ENCODE measurements at regions not wholly inside any gene's neighbourhood (a gene's known extent, or its start where the extent isn't known, plus 50 kb on each side); places are given as distances from the start of the nearest gene placed in this dataset.

GRCh38 chr1:67540733-67541125 lies 110.5 kb upstream of the SERBP1 start:
- no peak for TF ChIP-seq SP1 (IDR thresholded peaks at IDR 0.05; ENCODE audit: low read depth)
- no peak for TF ChIP-seq ATF3 (IDR thresholded peaks at IDR 0.05)
- no peak for TF ChIP-seq REST (IDR thresholded peaks at IDR 0.05; ENCODE audit: low read depth)
- no peak for TF ChIP-seq ZFX (IDR thresholded peaks at IDR 0.05)
- no peak for TF ChIP-seq FOSL1 (IDR thresholded peaks at IDR 0.05; ENCODE audit: low read depth)
- TF ChIP-seq JUND (IDR thresholded peaks at IDR 0.05): no peak
- no peak for TF ChIP-seq ZNF274 (IDR thresholded peaks at IDR 0.05; ENCODE audit: low read depth, low read length)
- no peak for TF ChIP-seq YY1 (IDR thresholded peaks at IDR 0.05; ENCODE audit: extremely low read depth, insufficient replicate concordance, low read depth, low read length)
- no peak for TF ChIP-seq ELF1 (IDR thresholded peaks at IDR 0.05; ENCODE audit: borderline replicate concordance, low read depth)
- no peak for TF ChIP-seq EZH2phosphoT487 (IDR thresholded peaks at IDR 0.05; ENCODE audit: borderline replicate concordance)
- no peak for TF ChIP-seq EGR1 (IDR thresholded peaks at IDR 0.05; ENCODE audit: low read depth)
- TF ChIP-seq MAX (IDR thresholded peaks at IDR 0.05): no peak
- no peak for TF ChIP-seq EZH2 (IDR thresholded peaks at IDR 0.05)
- TF ChIP-seq SIN3A (IDR thresholded peaks at IDR 0.05; ENCODE audit: low read depth): no peak
- TF ChIP-seq RAD21 (IDR thresholded peaks at IDR 0.05; ENCODE audit: low read depth): no peak
- TF ChIP-seq POLR2A (IDR thresholded peaks at IDR 0.05; ENCODE audit: borderline replicate concordance, extremely low read depth, insufficient read depth, insufficient read length): no peak
- H2AFZ ChIP-seq (ENCODE audit: low read depth, low read length, poor library complexity, severe bottlenecking): no peak overlapping the region
- intact Hi-C loops (cut with micrococcal nuclease): no loop called here
- no peaks in the 10 kb centered on the region for H3K9me3 ChIP-seq (ENCODE audit: control insufficient read depth in 1 of 2, insufficient read depth in 1 of 2, low read depth in 1 of 2, low read length in 2 of 2)
- ChIA-PET POLR2A (interaction anchor here (0.8 to 0.9 kb wide), 2 partner anchors 11 to 18 kb away, joined by 3 read pairs; no protein-coding TSS in a partner anchor), CTCF (interaction anchor here (1.0 to 1.4 kb wide), 2 partner anchors 18 to 219 kb away, joined by 3 to 8 read pairs; no protein-coding TSS in a partner anchor), RAD21 (ENCODE audit: low non-redundant PET in 1 of 2, low total read pairs in 2 of 2, uncharacterized antibody in 2 of 2, unreplicated experiment in 2 of 2) (interaction anchor here in 1 of 2 experiments (0.6 kb wide), 1 partner anchor 160 kb away, joined by 3 read pairs; no protein-coding TSS in a partner anchor)
- DNase-seq (ENCODE audit: low read depth, low spot score) (no peak), ATAC-seq (no peak)
- no peaks in the 10 kb centered on the region for H3K9me2 ChIP-seq (ENCODE audit: insufficient read depth)
- H3K9ac ChIP-seq (ENCODE audit: low read length): no peak overlapping the region
- no peaks in the 10 kb centered on the region for H3K36me3 ChIP-seq (ENCODE audit: control insufficient read depth in 1 of 2, insufficient read depth in 2 of 2, low read length in 2 of 2)
- H3K4me3 ChIP-seq (replicated peaks in 1 of 2; ENCODE audit: low read depth in 1 of 2, low read length in 2 of 2): no peak overlapping the region
- H3K27ac ChIP-seq (ENCODE audit: low read depth, low read length): no peak overlapping the region
- no peaks in the 10 kb centered on the region for H3K27me3 ChIP-seq (ENCODE audit: insufficient read depth, low read length)
- no peaks in the 10 kb centered on the region for H4K20me1 ChIP-seq (ENCODE audit: insufficient read depth)
- no peaks in the 10 kb centered on the region for H3K79me2 ChIP-seq (ENCODE audit: insufficient read depth, low read length)
- no peaks in the 10 kb centered on the region for H3K4me1 ChIP-seq (ENCODE audit: control insufficient read depth in 1 of 2, insufficient read depth in 2 of 2, low read length in 2 of 2)
- no TSS peak for BruUV-seq (replicated peaks)
- H3K4me2 ChIP-seq (ENCODE audit: low read length): no peak overlapping the region
